Esophagus squamous epithelium (tissue), 4 donors: ENCODE measurements at regions not wholly inside any gene's neighbourhood (a gene's known extent, or its start where the extent isn't known, plus 50 kb on each side); places are given as distances from the start of the nearest gene placed in this dataset.

Experiments used
- CTCF ChIP-seq, 6 experiments: fragments of 450-650 bp in 4 of 6; fragments of 200-600 bp in 2 of 6; sonication (generic) in 2 of 6; IDR thresholded peaks; one replicate each; pipeline ENCODE4 v1.5.1; 2016 to 2019; ENCODE audit warnings: antibody characterized with exemption in 6 of 6, mild to moderate bottlenecking in 4 of 6, moderate library complexity in 4 of 6
- POLR2A ChIP-seq, 4 donors: fragments of 450-650 bp; IDR thresholded peaks; one replicate each; pipeline ENCODE4 v1.6.1; 2017; ENCODE audit warnings: antibody characterized with exemption in 4 of 4, mild to moderate bottlenecking in 4 of 4, moderate library complexity in 3 of 4

- TF ChIP-seq POLR2A (IDR thresholded peaks at IDR 0.05) (no peak), CTCF (IDR thresholded peaks at IDR 0.05) (no peak)
Measured at GRCh38 chr9:88934876-88935535, 56.3 kb upstream of the S1PR3 start.
